ENCODE measurements at regions not wholly inside any gene's neighbourhood (a gene's known extent, or its start where the extent isn't known, plus 50 kb on each side); places are given as distances from the start of the nearest gene placed in this dataset.

DNA sequence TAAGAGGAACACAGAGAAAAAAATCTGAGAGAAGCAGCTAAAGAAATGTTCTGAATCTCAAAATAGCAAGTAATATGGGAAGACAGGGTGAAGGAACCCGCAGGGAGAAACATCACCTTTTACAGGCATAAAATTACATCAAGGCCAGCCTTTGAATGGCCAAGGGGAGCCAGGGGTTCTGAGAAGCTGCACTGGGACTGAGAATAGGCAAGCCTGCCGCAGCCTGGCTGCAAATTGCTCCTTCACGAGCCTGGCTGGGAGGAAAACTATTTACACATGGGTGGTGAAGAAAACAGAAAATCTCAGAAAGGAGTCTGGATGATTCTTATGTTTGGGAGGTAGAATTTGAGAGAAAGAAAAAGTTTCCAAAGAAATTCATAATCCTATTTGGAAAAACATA lies 74.5 kb upstream of the QRFPR start:
- Histone ChIP-seq H4K20me1 (ENCODE audit: low read depth, low read length) (no peaks in the 10 kb centered on the region), H3K4me3 (ENCODE audit: insufficient read depth, low read length, poor library complexity, severe bottlenecking) (no peak overlapping the region), H3K9me3 (ENCODE audit: insufficient read depth, low read length) (no peaks in the 10 kb centered on the region), H3K27me3 (ENCODE audit: low read length) (no peaks in the 10 kb centered on the region), H3K4me2 (ENCODE audit: low read depth, low read length, poor library complexity, severe bottlenecking) (no peak overlapping the region), H3K9me2 (replicated peaks; ENCODE audit: insufficient read depth, low read length) (no peaks in the 10 kb centered on the region), H3F3A (ENCODE audit: insufficient read depth) (no peaks in the 10 kb centered on the region), H3K27ac (ENCODE audit: low read depth, low read length) (no peak overlapping the region), H3K9ac (ENCODE audit: low read length) (no peak overlapping the region), H2AFZ (ENCODE audit: low read depth, low read length, severe bottlenecking) (no peak overlapping the region), H3K36me3 (ENCODE audit: low read length) (no peaks in the 10 kb centered on the region), H3K79me2 (ENCODE audit: insufficient read depth, low read length) (no peaks in the 10 kb centered on the region)
- no peak for TF ChIP-seq EZH2phosphoT487 (conservative IDR thresholded peaks at IDR 0.05; ENCODE audit: low read length)
- TF ChIP-seq, protein P1, sequence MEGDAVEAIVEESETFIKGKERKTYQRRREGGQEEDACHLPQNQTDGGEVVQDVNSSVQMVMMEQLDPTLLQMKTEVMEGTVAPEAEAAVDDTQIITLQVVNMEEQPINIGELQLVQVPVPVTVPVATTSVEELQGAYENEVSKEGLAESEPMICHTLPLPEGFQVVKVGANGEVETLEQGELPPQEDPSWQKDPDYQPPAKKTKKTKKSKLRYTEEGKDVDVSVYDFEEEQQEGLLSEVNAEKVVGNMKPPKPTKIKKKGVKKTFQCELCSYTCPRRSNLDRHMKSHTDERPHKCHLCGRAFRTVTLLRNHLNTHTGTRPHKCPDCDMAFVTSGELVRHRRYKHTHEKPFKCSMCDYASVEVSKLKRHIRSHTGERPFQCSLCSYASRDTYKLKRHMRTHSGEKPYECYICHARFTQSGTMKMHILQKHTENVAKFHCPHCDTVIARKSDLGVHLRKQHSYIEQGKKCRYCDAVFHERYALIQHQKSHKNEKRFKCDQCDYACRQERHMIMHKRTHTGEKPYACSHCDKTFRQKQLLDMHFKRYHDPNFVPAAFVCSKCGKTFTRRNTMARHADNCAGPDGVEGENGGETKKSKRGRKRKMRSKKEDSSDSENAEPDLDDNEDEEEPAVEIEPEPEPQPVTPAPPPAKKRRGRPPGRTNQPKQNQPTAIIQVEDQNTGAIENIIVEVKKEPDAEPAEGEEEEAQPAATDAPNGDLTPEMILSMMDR (IDR thresholded peaks at IDR 0.05; ENCODE audit: insufficient read depth, low read length, poor library complexity, severe bottlenecking) = no peak

DNA sequence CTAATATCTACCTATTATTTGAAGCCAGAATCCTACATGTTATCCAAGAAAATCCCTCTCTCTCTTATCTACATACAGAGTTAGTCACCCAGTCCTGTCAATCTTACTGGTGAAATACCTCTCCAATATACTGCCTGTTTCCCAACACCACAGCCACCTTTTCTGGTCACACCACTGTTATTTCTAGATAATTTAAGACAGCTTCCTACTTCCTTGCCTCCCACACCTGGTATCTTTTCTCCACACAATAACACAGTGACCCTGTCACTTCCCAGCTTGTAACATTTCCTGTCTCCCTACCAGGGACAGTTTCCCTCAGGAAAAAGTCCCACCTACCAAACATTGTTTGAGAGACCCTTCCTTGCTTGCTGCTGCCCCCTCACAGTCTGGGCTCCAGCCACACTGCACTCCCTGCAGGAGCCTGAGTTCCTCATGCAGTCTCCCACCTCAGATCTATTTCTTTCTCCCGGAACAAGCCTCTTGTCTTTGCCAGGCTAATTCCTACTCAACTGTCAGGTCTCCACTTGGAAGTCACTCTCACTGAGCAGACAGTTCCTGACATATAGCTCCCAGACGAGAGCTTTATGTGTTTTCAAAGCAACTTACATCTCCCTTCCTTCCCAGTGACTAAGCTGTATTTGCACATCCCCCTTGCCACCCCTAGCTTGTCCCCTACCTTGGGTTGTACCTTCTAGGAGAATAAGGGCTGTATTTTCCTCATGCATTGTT lies 73.6 kb upstream of the QRFPR start:
- no peaks in the 10 kb centered on the region for H3F3A ChIP-seq (ENCODE audit: insufficient read depth)
- H3K4me2 ChIP-seq (ENCODE audit: low read depth, low read length, poor library complexity, severe bottlenecking) = no peak overlapping the region
- H3K36me3 ChIP-seq (ENCODE audit: low read length) = no peaks in the 10 kb centered on the region
- no peaks in the 10 kb centered on the region for H4K20me1 ChIP-seq (ENCODE audit: low read depth, low read length)
- H3K9me2 ChIP-seq (replicated peaks; ENCODE audit: insufficient read depth, low read length) = no peaks in the 10 kb centered on the region
- TF ChIP-seq EZH2phosphoT487 (conservative IDR thresholded peaks at IDR 0.05; ENCODE audit: low read length) = no peak
- TF ChIP-seq, protein P1 (IDR thresholded peaks at IDR 0.05; ENCODE audit: insufficient read depth, low read length, poor library complexity, severe bottlenecking) = no peak
- no peaks in the 10 kb centered on the region for H3K9me3 ChIP-seq (ENCODE audit: insufficient read depth, low read length)
- no peaks in the 10 kb centered on the region for H3K79me2 ChIP-seq (ENCODE audit: insufficient read depth, low read length)
- H3K9ac ChIP-seq (ENCODE audit: low read length) = no peak overlapping the region
- H3K27me3 ChIP-seq (ENCODE audit: low read length) = no peaks in the 10 kb centered on the region
- no peak overlapping the region for H3K27ac ChIP-seq (ENCODE audit: low read depth, low read length)
- H2AFZ ChIP-seq (ENCODE audit: low read depth, low read length, severe bottlenecking) = no peak overlapping the region
- no peak overlapping the region for H3K4me3 ChIP-seq (ENCODE audit: insufficient read depth, low read length, poor library complexity, severe bottlenecking)

DNA sequence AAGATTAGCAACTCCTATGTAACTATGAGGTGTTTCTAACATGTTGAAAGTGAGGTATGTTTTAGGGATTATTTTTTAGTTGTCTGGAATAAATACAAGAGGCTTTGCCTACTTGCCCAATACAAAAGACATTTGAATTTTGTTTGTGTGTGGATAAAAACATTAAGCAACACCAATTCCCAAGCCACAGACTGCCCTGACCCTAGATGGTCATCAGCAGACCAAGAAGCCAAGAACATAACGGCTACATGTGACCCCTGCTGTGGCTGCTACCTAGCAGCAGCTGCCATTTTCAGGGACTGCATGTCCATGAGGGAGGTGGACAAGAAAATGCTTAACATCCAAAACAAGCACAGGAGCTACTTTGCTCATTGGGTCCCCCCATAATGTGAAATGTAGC lies 70.5 kb upstream of the QRFPR start:
- Histone ChIP-seq H3K36me3 (ENCODE audit: low read length) (no peaks in the 10 kb centered on the region), H3K27me3 (ENCODE audit: low read length) (no peaks in the 10 kb centered on the region), H3K79me2 (ENCODE audit: insufficient read depth, low read length) (no peaks in the 10 kb centered on the region), H3K4me3 (ENCODE audit: insufficient read depth, low read length, poor library complexity, severe bottlenecking) (no peak overlapping the region), H3K4me2 (ENCODE audit: low read depth, low read length, poor library complexity, severe bottlenecking) (no peak overlapping the region), H3K9me3 (ENCODE audit: insufficient read depth, low read length) (no peaks in the 10 kb centered on the region), H3F3A (ENCODE audit: insufficient read depth) (no peaks in the 10 kb centered on the region), H3K9ac (ENCODE audit: low read length) (no peak overlapping the region), H2AFZ (ENCODE audit: low read depth, low read length, severe bottlenecking) (no peak overlapping the region), H3K9me2 (replicated peaks; ENCODE audit: insufficient read depth, low read length) (no peaks in the 10 kb centered on the region), H4K20me1 (ENCODE audit: low read depth, low read length) (no peaks in the 10 kb centered on the region), H3K27ac (ENCODE audit: low read depth, low read length) (no peak overlapping the region)
- TF ChIP-seq, protein P1 (IDR thresholded peaks at IDR 0.05; ENCODE audit: insufficient read depth, low read length, poor library complexity, severe bottlenecking) = no peak
- TF ChIP-seq EZH2phosphoT487 (conservative IDR thresholded peaks at IDR 0.05; ENCODE audit: low read length) = no peak

Measured in SU-DHL-6 (cell line).